Hematopoietic multipotent progenitor cell (in vitro differentiated cells): ENCODE measurements at regions not wholly inside any gene's neighbourhood (a gene's known extent, or its start where the extent isn't known, plus 50 kb on each side); places are given as distances from the start of the nearest gene placed in this dataset.

ENCODE experiments used
- DNase-seq, 3 donors: peaks; one replicate each; pipeline ENCODE4 v3.0.0-alpha.2; 2011 to 2015; ENCODE audit warnings: low read depth in 2 of 3, low spot score in 2 of 3

DNA sequence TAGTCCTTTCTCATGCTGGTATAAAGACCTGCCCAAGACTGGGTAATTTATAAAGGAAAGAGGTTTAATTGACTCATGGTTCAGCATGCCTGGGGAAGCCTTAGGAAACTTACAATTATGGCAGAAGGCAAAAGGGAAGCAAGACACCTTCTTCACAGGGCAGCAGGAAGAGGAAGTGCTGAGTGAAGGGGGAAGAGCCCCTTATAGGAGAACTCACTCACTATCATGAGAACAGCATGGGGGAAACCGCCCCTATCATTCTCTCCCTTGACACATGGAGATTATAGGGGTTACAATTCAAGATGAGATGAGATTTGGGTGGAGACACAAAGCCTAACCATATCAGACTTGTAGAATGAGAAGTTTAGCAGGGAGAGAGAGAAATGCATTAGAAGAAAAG, 373.3 kb upstream of the DIAPH2 start:
- no peak for DNase-seq

DNA sequence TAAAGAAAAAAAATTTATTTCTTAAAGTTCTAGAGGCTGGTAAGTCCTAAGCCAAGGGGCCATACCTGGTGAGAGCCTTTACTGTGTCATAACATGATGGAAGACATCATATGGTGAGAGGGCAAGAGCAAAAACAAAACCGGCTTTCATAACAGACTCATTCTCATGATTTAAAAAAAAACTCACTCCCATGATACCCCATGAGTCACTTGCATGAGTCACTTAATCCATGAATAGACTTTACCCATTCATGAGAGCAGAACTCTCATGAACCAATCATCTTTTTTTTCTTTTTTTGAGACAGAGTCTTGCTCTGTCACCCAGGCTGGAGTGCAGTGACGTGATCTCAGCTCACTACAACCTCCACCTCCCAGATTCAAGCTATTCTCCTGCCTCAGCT, 369.7 kb upstream of the DIAPH2 start:
- DNase-seq = no peak

DNA sequence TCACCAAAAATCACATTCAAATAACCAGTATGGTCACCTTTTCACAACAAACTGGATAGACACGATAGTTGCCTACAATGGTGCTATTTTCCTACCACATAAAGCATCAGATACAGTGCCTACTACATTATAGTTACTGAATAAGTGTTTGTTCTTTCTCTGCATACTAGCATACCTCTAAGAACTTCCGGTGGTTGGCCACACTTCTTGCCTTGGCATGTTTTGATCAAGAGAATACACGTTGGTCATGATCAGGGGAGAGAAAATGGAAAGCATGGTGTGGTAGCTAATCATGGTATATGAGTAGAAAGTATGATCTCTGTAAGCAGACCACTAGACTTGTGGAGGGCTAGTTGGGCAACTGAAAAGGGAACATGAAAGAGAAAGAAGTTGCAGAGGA, 322.8 kb upstream of the DIAPH2 start:
- DNase-seq = no peak

DNA sequence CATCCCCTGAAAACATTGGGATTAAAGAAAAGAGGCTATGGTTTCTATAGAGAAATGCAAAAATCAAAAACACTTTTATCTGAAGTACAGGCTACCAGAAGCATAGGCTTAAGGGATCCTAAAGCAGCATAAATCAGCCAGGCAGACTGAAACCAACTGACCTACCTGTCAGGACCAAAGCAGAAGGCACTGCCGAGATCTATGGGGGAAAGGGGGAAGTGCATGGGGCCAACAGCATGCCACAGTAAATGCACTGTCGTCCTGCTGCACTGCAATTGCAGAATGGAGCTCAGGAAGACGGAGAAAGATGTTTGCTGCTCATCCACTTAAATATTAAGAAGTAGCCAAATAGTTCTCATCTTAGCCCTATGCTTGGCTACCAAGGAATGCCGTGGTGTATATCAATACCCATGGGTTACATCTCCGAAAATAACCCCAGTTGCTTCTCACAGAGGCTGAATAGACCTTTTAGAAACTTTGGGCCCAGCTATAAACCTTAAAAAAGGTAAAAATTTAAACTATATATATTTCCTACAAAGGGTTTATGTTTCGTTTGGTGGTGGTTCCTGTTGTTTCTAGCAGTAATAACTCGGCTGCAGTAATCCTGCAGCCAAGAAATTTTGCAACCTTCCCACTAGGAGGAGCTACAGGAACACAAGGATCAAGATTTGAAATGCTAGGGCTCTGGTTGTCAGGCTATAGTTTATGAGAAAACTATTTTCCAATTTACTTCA, 312.2 kb upstream of the DIAPH2 start:
- DNase-seq = peak in 2 of 3 donors; percentile 20 to 65

DNA sequence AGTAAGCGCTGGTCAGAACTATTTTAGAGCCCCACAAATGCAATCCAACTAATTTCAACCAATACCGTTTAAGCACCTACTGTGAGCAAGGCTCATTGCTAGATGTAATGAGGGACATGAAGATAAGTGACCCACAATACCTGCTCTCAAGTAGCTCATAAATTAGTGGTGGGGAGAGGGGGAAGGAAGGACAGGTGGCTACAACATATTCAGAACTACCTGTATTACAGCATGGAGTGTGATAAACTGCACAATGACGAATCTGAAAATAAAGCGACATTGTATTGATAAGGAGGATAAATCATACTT, 311.6 kb upstream of the DIAPH2 start:
- no peak for DNase-seq

DNA sequence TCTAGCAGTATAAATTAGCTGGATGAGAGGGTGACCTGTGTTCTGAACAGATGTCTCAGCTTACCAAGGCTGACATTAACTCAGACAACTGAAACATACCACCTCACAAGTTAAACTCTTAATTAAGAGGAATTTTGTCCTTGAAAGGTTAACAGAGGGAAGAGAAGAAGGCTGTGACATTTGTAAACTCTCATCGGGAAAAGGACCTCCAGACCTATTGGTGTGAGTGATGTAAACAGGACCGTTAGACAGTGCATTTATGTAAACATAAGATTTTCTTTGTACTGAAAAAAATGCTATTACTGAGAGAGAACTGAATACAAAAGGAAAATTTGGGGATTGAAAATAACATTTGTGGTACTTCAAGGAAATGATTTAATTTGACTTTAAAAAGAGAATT, 308.4 kb upstream of the DIAPH2 start:
- no peak for DNase-seq

DNA sequence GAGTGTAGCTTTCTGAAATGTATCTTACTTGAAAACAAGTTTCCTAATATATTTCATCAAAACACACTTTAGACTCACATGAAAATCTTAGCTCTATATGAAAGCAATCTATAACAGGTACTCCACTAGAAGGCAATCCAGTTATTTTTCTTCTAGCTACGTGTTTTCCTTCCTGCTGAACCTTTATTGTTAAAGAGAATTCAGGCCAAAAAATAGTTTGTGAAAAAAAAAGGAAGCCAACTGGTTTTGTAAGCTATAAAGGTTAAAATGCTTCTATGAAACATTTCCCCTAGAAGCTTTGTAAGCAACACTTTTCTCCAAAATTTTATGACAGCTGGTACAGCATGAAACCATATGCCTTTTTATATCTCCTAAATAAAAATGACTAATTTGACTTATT, 304.7 kb upstream of the DIAPH2 start:
- no peak for DNase-seq

DNA sequence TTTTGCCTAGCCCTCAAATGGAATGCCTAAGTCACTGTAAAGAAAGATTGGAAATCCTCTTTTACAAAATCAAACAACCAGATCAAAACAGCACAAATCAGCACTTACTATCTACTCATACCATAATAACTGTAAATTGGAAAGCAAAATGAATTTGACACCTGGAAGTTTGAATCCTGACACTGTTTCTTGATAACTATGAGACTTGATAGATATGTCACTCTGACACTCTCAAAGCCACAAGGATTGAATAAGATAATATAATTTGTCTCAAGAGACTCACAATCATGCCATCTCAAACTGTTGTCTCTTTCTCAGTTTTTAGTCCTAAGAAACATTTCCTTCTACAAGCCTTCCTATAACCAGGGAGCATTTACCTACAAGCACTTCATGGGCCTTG, 302.6 kb upstream of the DIAPH2 start:
- DNase-seq = no peak

DNA sequence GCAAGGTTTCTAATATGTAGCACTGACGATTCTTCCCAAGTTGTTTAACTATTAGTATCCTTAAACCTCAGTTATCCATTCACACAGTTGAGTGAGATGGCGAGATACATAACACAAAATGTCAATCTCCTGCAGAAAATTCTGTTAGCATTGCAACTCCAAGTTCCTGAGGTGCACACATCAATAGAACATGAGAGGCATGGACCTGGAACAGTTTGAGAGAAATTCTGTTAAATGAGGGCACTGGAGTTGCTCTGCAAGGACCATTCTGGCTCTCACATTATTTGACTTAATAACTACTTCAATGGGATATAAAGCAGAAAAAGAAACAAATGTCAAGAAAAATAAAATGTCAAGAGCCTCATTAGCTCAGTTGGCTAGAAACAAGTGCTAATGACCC, 301.2 kb upstream of the DIAPH2 start:
- DNase-seq = no peak

DNA sequence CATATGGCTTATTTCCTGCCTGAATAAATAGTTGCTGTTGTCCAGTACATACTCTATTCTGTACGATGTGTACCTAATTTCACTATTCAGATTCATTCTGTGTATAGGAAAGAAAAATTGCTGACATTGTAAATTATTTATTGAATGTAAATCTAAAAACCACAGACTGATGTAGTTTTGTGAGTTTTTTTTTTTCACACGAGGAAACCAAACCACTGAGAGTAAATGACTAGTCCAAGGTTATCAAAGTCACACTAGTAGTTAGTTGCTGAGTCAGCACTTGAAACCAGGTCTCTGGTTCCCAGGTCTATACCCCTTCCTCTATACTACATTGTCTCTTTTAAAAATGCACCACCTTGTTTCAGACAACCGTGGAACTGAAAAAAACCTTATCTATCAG, 298.3 kb upstream of the DIAPH2 start:
- no peak for DNase-seq

DNA sequence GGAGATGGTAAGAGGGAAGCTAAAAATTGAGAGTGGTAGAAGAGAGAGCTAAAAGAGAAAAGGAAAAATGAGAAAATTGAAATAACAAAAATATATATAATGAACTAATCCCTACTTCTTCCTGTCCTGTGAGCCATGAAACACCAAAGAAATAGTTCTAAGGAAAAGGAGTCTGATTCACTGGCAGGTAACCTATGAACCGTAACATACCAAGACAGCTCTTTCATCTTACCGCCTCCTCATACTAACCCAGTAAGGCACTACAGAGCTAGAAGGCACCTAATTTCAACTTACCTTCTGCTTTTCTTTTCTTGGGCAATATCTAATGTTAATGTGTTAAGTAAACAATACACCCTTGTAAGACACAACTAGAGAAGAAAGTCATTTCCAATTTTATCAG, 297.7 kb upstream of the DIAPH2 start:
- DNase-seq = no peak

DNA sequence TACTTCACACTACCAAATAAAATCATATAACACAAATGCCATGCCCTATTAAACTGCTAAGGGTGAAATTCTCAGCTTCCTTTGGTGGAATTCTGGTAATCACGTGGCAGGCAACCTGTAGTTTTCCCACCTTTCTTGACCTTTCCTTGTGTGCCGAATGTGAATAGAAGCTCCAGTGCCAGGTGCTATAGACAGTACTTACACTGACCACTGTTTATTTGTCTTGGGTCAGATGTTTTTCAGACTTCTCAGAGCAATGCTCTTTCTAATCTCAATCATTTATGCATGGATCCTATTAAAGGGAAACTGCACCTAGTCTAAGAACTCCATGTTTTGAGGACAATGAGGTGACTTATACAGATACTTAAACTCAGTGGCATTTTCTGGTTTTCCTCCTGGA, 296.8 kb upstream of the DIAPH2 start:
- DNase-seq = no peak

DNA sequence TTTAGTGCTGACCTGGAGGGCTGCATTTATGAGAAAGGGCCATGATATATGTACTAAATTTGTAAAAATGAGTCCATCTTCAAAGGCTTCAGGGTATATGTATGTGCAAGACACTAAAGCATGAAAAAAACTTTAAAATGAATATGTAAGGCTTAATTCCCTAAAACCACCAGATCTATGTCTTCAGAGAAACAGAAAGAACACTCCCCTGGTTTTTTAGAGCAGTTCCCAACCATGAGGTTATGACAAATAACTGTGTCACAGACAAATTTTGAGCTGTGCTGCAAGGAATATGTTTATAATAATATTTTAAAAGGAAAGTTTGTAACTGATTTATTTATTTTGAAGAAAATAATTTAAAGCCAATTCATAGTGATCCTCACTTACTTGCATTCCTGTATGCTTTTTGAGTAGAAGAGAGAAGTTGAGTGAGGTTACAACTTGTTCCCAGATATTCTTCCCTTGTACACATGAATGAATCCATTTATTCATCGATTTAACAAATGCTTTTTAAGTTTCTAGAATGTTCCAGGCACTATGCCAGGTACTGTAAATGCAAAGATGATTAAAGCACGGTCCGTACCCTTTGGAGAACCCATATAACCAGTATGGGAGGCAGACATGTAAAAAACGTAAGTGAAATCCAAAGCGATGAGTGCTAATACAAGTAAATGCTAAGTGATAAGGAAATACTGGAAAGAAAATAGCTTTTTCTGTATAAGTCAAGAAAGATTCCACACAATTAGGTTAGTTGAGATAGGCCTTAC, 295.2 kb upstream of the DIAPH2 start:
- no peak for DNase-seq

DNA sequence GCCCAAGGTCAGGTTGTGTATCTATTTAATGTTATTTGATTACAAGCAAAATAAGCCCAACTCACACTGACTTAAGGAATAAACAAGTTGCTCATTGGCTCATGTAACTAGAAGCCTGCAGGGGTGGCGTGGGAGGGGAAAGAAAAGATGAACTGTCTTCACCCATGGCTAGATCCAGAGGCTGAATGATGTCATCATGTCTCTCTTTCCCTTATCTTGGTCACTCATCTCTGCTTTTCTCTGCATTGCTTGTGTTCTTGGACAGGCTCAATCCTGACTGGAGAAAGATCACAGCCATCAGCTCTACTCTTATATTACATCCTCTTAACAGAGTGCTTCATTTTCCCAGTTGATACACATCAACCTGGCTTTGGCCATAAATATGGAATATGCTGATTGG, 290.0 kb upstream of the DIAPH2 start:
- DNase-seq = no peak

DNA sequence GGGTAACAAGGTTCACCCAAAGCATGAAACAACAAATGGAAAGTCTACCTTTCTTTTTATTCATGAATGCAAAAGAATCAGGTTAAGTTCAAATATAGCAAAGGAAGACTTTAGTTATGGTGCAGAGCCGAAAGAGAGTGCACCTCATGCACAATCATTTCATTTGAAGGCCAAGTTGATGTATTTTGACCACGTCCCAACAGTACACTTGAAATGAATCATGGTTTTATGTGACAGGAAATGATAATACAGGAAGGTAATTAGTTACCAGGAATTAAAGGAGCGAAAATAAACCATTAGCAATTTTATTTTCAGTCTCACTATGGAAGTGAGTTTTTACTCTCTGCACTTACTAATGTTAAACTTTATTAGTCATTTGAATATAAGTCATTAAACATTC, 281.2 kb upstream of the DIAPH2 start:
- DNase-seq = no peak

DNA sequence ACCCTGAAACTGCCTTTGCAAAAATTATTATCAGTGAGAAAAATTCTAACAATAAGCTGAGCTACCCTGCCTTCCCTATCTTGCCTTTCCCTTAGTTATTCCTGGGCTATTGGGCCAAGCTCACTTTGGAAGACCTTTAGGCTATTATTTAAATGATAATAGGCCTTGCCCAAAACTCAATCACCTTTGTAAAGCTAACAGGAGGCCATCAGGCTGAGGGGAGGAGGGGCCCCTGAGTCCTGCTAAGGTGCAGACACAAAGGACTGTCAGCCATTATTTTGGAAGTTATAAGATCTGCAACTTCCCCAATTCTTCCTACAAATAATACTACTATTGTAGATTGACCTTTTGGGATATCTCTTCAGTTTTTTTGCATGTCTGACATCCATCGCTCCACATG, 278.8 kb upstream of the DIAPH2 start:
- no peak for DNase-seq

DNA sequence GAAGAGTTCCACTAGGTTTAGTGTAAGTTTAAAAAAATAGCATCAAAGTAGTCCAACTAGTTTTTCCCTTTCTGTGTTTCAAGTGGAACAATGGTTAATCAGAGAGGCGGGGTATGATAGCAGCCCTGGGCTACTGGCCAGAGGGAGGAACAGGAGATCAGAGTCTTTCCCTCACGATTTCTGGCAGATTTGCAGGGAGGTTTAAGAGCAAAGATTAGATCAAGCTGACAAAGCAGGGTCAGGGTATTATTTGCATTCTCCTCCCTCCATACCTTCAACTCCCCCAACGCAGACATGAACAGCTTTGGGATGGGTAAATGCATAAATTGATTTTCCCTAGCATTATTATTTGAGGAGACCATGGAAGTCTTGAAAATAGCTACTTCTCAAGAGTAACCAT, 277.6 kb upstream of the DIAPH2 start:
- no peak for DNase-seq

DNA sequence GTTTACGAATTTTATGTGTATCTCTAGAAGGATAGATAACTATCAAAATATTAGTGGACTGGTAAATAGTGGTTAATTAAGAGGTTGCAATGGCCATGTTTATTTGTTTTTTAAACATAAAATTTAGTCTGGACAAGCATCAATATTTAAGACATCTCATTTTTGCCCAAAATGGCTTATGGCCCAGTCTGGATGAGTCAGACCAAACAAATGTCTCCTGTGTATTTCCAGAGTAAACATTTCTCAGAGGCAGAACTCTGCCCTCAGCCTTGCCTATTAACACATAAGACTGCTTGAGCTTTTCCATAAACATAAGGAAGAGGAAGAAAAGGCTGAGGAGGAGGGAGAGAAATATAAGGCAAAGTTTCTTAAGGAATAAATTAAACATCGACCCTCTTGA, 277.1 kb upstream of the DIAPH2 start:
- DNase-seq = no peak

DNA sequence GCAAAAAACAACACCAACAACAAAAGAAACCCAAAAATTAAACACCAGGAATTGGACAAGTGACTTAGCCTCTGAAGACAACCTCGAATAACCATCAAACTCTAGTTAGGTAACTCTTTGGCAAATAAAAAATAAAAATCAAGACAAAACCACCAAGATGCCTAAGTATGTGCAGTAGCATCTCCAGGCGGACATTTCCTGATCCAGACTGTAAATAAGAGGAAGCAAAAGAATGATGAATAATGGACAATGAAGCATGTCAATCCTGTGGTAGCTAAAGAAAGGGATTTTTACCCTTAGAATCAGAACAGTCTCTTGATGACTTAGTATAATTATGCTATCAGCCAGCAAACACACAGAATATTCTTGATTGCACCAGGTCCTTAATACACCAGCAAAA, 276.7 kb upstream of the DIAPH2 start:
- DNase-seq = no peak

DNA sequence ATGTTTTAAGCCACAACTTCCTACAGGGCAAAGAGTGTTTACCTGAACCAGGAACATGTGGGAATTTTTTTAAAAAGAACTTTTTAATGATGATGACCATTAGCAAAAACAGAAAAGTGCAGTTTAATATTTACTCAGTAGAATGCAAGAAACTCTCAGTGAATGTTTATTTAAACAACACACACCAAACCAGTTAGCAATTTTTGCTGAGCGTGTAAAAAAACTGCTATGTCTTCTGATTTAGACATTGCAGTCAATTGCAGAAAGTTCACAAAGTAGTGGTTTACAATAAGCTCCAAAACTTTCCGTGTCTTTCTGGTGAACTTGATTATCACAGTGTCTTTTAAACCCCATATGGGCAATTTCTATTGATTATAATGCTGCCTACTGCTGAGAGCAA, 273.7 kb upstream of the DIAPH2 start:
- no peak for DNase-seq

DNA sequence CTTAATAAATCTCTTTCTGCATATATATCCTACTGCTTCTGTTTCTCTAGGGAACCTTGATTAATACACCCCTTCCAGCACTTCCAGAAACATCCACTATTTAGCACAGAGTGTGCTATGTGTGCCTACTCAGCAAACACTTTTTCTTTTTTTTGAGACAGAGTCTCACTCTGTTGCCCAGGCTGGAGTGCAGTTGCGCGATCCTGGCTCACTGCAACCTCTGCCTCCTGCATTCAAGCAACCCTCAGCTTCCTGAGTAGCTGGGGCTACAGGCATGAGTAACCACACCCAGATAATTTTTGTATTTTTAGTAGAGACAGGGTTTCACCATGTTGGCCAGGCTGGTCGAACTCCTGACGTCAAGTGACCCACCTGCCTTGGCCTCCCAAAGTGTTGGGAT, 266.9 kb upstream of the DIAPH2 start:
- no peak for DNase-seq

DNA sequence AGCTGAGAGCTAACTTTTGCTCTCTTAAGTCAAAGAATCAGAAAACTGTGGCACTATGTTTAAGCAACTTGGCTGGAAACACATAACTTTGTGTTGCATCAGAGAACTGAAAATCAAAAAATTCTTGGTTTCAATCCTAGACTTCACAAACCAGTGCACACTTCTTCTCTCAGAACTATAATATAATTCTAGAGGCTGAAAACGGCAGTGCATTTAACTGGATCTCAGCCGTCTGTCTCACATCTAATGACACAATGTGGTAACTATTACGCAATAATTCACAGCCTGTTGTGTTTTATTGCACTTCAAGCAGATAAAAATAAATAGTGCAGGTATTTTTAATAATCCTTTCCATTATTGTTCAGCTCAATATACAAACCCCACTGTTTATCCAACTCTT, 260.6 kb upstream of the DIAPH2 start:
- peak in 2 of 3 donors; percentile 3 to 22 for DNase-seq

DNA sequence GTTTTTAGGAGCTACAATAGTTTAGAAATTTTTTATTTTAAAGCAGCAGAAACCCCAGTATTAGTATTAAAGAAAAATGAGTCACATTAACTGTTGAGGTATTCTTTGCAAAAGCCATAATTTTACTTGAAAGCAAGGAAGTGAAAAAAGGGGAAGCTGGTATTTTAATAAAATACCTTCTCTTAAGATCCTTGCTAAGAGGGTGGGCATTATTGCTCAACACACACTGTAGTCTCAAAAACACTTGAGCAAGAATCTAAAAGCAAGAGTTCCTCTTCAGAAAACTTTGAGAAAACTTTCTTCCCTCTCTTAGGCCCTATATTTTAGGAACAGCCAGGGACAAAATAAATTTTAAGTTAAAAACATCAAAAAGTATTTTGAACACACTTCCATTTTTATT, 259.4 kb upstream of the DIAPH2 start:
- peak in 2 of 3 donors; percentile 40 to 78 for DNase-seq
